Activated CD8-positive, alpha-beta memory T cell treated with anti-CD3 and anti-CD28 coated beads, Interleukin-2, amount 10 ng/mL, durations not matched to agents 7 days and 5 days (primary cell): ENCODE measurements at regions not wholly inside any gene's neighbourhood (a gene's known extent, or its start where the extent isn't known, plus 50 kb on each side); places are given as distances from the start of the nearest gene placed in this dataset.
"Not testable (repeated sequence)": the region's sequence is repeated elsewhere in the genome, so short reads cannot be mapped to it uniquely, and the experiment has no call there.

Source experiments
- ATAC-seq: fragments of 150-1000 bp; cut with Tn5 transposase; one replicate; pipeline ENCODE4 v1.10.0; 2021; ENCODE audit warnings: moderate library complexity
- CTCF ChIA-PET: fragments of 350-600 bp; sonication (Branson Sonifier 250); formaldehyde crosslinking; loops from one replicate; lab custom pipeline; 2021; ENCODE audit warnings: antibody characterized with exemption; lab: Charles Lee
- DNase-seq: peaks from one replicate; pipeline ENCODE4 v3.0.0-alpha.2; 2020
- H3K27ac Mint-ChIP-seq: one replicate; pipeline ENCODE4 v1.8.0; 2021; ENCODE audit warnings: mild to moderate bottlenecking, mixed read lengths
- H3K27me3 Mint-ChIP-seq: one replicate; pipeline ENCODE4 v1.8.0; 2021; ENCODE audit warnings: mixed read lengths
- H3K36me3 Mint-ChIP-seq: one replicate; pipeline ENCODE4 v1.8.0; 2021; ENCODE audit warnings: mild to moderate bottlenecking, mixed read lengths
- H3K4me1 Mint-ChIP-seq: one replicate; pipeline ENCODE4 v1.8.0; 2021; ENCODE audit warnings: mixed read lengths
- H3K4me3 Mint-ChIP-seq: one replicate; pipeline ENCODE4 v1.8.0; 2021; ENCODE audit warnings: mild to moderate bottlenecking, moderate library complexity, mixed read lengths
- H3K9me3 Mint-ChIP-seq: one replicate; pipeline ENCODE4 v1.8.0; 2022; ENCODE audit warnings: low read depth, mixed read lengths

DNA sequence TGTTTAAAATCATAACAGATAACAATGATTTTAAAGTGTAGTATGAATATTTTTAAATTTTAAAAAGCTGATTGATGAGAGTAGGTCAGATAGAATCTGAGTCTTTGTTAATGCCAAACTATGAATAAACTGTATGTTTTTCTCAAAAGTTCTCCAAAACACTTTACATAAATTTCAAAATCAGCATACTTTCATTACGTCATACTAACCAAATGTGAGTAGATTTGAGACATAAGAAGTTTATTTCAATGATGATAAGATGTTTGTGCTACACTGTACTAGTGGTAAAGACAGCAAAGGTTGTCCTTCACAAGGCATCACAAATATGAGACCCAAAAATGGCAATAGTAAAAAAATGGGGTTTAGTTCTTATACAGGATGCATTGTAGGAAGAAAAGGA, 1342.9 kb downstream of the SI start:
- no peaks in the 10 kb centered on the region for H3K4me1 Mint-ChIP-seq
- ATAC-seq (no peak), DNase-seq (no peak)
- H3K4me3 Mint-ChIP-seq, result no peak overlapping the region
- no peaks in the 10 kb centered on the region for H3K36me3 Mint-ChIP-seq
- H3K27ac Mint-ChIP-seq, result no peak overlapping the region
- H3K27me3 Mint-ChIP-seq, result no peaks in the 10 kb centered on the region
- CTCF ChIA-PET, result no interaction called here
- H3K9me3 Mint-ChIP-seq, result peaks cover 4% of the 10 kb centered on the region

GRCh38 chr3:163730684-163731083, 1347.6 kb downstream of the SI start:
- H3K36me3 Mint-ChIP-seq, result no peaks in the 10 kb centered on the region
- H3K4me1 Mint-ChIP-seq, result no peaks in the 10 kb centered on the region
- H3K27me3 Mint-ChIP-seq, result no peaks in the 10 kb centered on the region
- no peak for DNase-seq
- CTCF ChIA-PET, result no interaction called here
- no peak for ATAC-seq
- no peak overlapping the region for H3K4me3 Mint-ChIP-seq
- no peak overlapping the region for H3K27ac Mint-ChIP-seq
- peaks cover 1% of the 10 kb centered on the region for H3K9me3 Mint-ChIP-seq

GRCh38 chr3:163726125-163726524, 1352.2 kb downstream of the SI start:
- H3K27ac Mint-ChIP-seq, result no peak overlapping the region
- H3K27me3 Mint-ChIP-seq, result no peaks in the 10 kb centered on the region
- ATAC-seq (no peak), DNase-seq (no peak)
- CTCF ChIA-PET, result no interaction called here
- H3K4me3 Mint-ChIP-seq, result no peak overlapping the region
- no peaks in the 10 kb centered on the region for H3K4me1 Mint-ChIP-seq
- H3K9me3 Mint-ChIP-seq, result peaks cover 3% of the 10 kb centered on the region
- H3K36me3 Mint-ChIP-seq, result no peaks in the 10 kb centered on the region

DNA sequence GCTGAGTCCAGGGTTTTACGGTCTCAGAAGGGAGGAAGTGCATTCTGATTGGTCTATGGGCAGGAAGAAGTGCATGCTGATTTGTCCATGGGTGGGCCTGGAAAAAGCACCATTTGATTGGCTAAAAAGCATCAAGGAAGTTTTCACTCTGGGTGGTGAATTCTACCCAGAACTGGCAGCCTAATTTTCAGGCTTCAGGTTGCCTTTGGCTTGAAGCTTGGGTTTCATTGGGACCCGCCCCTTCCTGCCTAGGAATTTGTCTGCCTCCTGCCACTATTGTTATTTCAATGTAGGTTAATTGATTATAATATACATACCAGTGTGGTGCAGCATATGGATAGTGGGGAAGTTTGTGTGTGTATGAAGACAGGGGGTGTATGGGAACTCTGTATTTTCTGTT, 1355.9 kb downstream of the SI start:
- H3K27ac Mint-ChIP-seq, result no peak overlapping the region

DNA sequence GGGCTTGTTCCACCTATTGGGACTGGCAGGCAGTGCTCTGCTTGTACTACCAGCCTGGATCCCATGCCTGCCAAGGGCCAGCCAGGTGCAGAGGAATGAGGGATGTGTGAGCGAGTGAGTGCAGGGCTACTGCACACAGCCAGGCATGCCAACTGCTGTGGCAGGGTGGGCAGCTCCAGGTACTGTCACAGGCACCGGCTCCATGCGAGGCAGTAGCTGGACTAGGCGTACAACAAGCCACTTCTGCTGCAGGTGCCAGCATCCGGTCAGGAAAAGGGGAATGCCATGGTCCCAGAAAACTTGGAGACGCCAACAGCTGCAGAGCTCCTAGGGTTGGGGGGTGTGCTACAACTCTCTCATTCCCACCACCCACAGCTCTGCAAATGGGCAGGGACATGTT, 1356.7 kb downstream of the SI start:
- DNase-seq, result no peak
- ATAC-seq, result no peak
- Mint-ChIP-seq H3K27ac (no peak overlapping the region), H3K4me3 (no peak overlapping the region), H3K27me3 (no peaks in the 10 kb centered on the region), H3K36me3 (no peaks in the 10 kb centered on the region), H3K9me3 (peaks cover 8% of the 10 kb centered on the region), H3K4me1 (no peaks in the 10 kb centered on the region)
- CTCF ChIA-PET, result no interaction called here

More for the DNA sequence above, 1355.9 kb downstream of the SI start:
- DNase-seq, result no peak
- H3K4me1 Mint-ChIP-seq, result no peaks in the 10 kb centered on the region
- H3K9me3 Mint-ChIP-seq, result peaks cover 7% of the 10 kb centered on the region
- H3K36me3 Mint-ChIP-seq, result no peaks in the 10 kb centered on the region
- no peaks in the 10 kb centered on the region for H3K27me3 Mint-ChIP-seq
- ATAC-seq, result no peak
- H3K4me3 Mint-ChIP-seq, result no peak overlapping the region
- CTCF ChIA-PET, result no interaction called here

DNA sequence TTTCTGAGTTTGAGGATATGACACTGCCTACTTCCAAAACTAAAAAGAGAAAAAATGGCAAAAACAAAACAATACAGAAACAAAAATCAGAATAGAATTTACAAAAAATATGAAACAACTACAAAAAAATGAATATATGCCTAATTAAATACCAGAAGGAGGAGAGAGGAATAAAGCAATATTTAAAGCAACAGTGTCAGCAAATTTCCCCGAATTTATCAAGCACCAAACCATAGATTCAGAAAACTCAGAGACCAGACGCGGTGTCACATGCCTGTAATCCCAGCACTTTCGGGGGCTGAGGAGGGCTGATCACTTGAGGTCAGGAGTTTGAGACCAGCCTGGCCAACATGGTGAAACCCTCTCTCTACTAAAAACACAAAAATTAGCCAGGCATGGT, 1360.9 kb downstream of the SI start:
- Mint-ChIP-seq H3K36me3 (no peaks in the 10 kb centered on the region), H3K9me3 (peaks cover 7% of the 10 kb centered on the region), H3K27me3 (no peaks in the 10 kb centered on the region), H3K27ac (no peak overlapping the region), H3K4me1 (no peaks in the 10 kb centered on the region), H3K4me3 (no peak overlapping the region)
- CTCF ChIA-PET, result no interaction called here
- DNase-seq (no peak), ATAC-seq (no peak)

- no peak overlapping the region for H3K4me3 Mint-ChIP-seq
- ATAC-seq (no peak), DNase-seq (no peak)
- CTCF ChIA-PET, result no interaction called here
- no peak overlapping the region for H3K27ac Mint-ChIP-seq
- peaks cover 1% of the 10 kb centered on the region for H3K9me3 Mint-ChIP-seq
- no peaks in the 10 kb centered on the region for H3K36me3 Mint-ChIP-seq
- H3K4me1 Mint-ChIP-seq, result no peaks in the 10 kb centered on the region
- no peaks in the 10 kb centered on the region for H3K27me3 Mint-ChIP-seq
Observed at GRCh38 chr3:163708428-163708827, 1369.9 kb downstream of the SI start.

DNA sequence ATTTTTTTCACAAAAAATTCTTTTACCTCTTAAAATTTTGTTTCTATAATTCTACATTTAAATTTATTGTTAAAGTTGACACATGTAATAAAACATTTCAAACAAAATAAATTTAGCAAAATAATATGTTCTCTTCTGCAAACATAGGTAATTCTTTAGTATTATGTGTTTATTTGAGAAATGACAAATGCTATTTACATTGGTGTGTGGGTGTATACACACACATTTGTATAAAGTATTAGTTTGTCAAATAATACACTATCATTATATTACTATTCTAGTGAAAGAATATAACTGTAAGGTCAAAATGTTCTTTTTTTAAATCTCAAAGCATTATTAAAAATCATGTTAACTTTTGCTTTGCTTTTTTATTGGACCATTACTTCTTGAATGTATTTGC, 1370.6 kb downstream of the SI start:
- no peaks in the 10 kb centered on the region for H3K36me3 Mint-ChIP-seq
- no peak for DNase-seq
- CTCF ChIA-PET, result no interaction called here

GRCh38 chr3:163698221-163698620, 1380.1 kb downstream of the SI start:
- H3K27me3 Mint-ChIP-seq, H3K4me1 Mint-ChIP-seq, DNase-seq, H3K4me3 Mint-ChIP-seq, ATAC-seq, H3K27ac Mint-ChIP-seq, H3K9me3 Mint-ChIP-seq, CTCF ChIA-PET, H3K36me3 Mint-ChIP-seq: not testable (repeated sequence)

More for the DNA sequence above, 1370.6 kb downstream of the SI start:
- Mint-ChIP-seq H3K9me3 (no peaks in the 10 kb centered on the region), H3K4me1 (no peaks in the 10 kb centered on the region), H3K27me3 (no peaks in the 10 kb centered on the region), H3K4me3 (no peak overlapping the region), H3K27ac (no peak overlapping the region)
- no peak for ATAC-seq

DNA sequence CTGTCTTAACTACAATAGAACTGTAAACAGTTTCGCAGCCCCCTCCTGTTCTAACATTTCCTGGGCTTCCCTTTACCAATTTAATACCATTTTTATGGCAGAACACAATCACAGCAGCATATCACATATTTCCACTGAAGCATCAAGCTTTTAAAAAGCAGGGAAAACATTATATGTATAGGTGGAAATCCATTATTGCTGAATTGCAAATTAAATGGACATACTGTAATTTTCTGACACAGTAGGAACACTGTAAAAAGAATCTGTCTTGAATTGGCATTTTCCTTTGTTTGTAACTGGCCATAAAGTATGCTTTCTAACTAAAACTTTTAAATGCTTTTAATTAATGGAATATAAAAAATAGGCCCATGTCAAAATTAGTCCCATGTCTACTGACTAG, 1385.8 kb downstream of the SI start:
- Mint-ChIP-seq H3K4me1 (no peaks in the 10 kb centered on the region), H3K36me3 (no peaks in the 10 kb centered on the region), H3K27me3 (no peaks in the 10 kb centered on the region), H3K27ac (no peak overlapping the region), H3K9me3 (peaks cover 4% of the 10 kb centered on the region), H3K4me3 (no peak overlapping the region)
- no peak for DNase-seq
- no peak for ATAC-seq
- CTCF ChIA-PET, result no interaction called here

DNA sequence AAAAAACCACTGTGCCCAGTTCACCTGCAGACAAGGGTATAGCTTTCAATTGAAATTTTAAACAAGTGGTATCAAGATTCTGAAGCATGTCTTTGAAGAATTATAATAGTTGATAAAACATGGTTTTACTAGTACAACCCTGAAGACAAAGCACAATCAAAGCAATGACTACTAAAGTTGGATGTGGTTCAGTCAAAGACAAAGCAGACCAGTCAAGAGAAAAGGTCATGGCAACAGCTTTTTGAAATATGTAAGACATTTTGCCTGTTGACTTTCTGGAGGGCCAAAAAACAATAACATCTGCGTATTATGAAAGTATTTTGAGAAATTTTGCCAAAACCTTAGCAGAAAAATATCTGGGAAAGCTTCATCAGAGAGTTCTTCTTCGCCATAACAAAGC, 1393.6 kb downstream of the SI start:
- Mint-ChIP-seq H3K9me3 (peaks cover 10% of the 10 kb centered on the region), H3K4me1 (no peaks in the 10 kb centered on the region), H3K36me3 (no peaks in the 10 kb centered on the region), H3K27ac (no peak overlapping the region), H3K27me3 (no peaks in the 10 kb centered on the region), H3K4me3 (no peak overlapping the region)
- ATAC-seq, result no peak
- no peak for DNase-seq
- CTCF ChIA-PET, result no interaction called here

DNA sequence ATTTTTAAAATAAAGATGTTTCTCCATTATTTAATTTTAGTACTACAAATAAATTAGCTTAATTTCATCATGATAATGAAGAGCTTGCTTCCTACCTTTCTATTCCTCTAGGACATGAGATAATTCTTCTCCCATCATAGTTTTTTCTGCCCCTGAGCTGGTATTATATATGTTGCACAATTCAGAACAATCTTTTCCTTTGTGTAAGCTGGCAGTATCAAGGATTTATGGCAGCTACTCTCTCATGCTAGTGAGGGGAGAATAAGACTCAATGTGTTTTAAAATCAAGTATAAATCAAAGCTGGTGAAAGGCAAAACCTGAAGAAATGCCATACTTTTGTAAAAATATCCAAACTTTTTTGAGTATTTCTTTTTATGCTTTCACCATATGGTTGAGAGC, 1405.3 kb downstream of the SI start:
- Mint-ChIP-seq H3K36me3 (no peaks in the 10 kb centered on the region), H3K4me1 (no peaks in the 10 kb centered on the region), H3K27ac (no peak overlapping the region), H3K4me3 (no peak overlapping the region), H3K9me3 (peaks cover 8% of the 10 kb centered on the region), H3K27me3 (no peaks in the 10 kb centered on the region)
- no peak for DNase-seq
- ATAC-seq, result no peak
- CTCF ChIA-PET, result no interaction called here

- CTCF ChIA-PET, result no interaction called here
- H3K27ac Mint-ChIP-seq, result no peak overlapping the region
- no peak overlapping the region for H3K4me3 Mint-ChIP-seq
- H3K36me3 Mint-ChIP-seq, result no peaks in the 10 kb centered on the region
- DNase-seq, result no peak
- ATAC-seq, result no peak
- peaks cover 8% of the 10 kb centered on the region for H3K9me3 Mint-ChIP-seq
- H3K4me1 Mint-ChIP-seq, result no peaks in the 10 kb centered on the region
- no peaks in the 10 kb centered on the region for H3K27me3 Mint-ChIP-seq
Observed at GRCh38 chr3:163671201-163671600, 1407.1 kb downstream of the SI start.

DNA sequence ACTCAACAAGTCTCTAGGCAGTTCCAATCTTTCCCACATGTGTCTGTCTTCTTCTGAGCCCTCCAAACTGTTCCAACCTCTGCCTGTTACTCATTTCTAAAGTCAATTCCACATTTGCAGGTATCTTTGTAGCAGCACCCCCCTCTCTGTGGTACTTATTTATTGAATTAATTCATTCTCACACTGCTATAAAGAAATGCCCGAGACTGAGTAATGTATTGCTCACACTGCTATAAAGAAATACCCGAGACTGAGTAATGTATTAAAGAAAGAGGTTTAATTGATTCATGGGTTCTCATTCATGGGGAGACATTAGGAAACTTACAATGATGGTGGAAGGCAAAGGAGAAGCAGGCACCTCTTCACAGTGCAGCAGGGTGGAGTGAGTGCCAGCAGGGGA, 1413.8 kb downstream of the SI start:
- H3K27me3 Mint-ChIP-seq, result no peaks in the 10 kb centered on the region
- no peaks in the 10 kb centered on the region for H3K4me1 Mint-ChIP-seq
- ATAC-seq, result no peak
- CTCF ChIA-PET, result no interaction called here
- no peaks in the 10 kb centered on the region for H3K36me3 Mint-ChIP-seq
- H3K27ac Mint-ChIP-seq, result no peak overlapping the region
- DNase-seq, result no peak
- H3K9me3 Mint-ChIP-seq, result peaks cover 10% of the 10 kb centered on the region
- no peak overlapping the region for H3K4me3 Mint-ChIP-seq

GRCh38 chr3:163657088-163657487, 1421.2 kb downstream of the SI start:
- CTCF ChIA-PET, result no interaction called here
- DNase-seq (no peak), ATAC-seq (no peak)
- H3K27ac Mint-ChIP-seq, result no peak overlapping the region
- peaks cover 11% of the 10 kb centered on the region for H3K9me3 Mint-ChIP-seq
- no peak overlapping the region for H3K4me3 Mint-ChIP-seq
- no peaks in the 10 kb centered on the region for H3K4me1 Mint-ChIP-seq
- no peaks in the 10 kb centered on the region for H3K36me3 Mint-ChIP-seq
- no peaks in the 10 kb centered on the region for H3K27me3 Mint-ChIP-seq
